IMR-90 (cell line): ENCODE measurements at regions not wholly inside any gene's neighbourhood (a gene's known extent, or its start where the extent isn't known, plus 50 kb on each side); places are given as distances from the start of the nearest gene placed in this dataset.

Source experiments
- BHLHE40 ChIP-seq: fragments of 150-350 bp; IDR thresholded peaks from 2 replicates; pipeline ENCODE4 v1.6.1; 2016; ENCODE audit warnings: mild to moderate bottlenecking, low read depth, low read length
- CEBPB ChIP-seq: IDR thresholded peaks from 2 replicates; pipeline ENCODE4 v1.6.1; 2012; ENCODE audit warnings: low read depth, low read length, improper control_type of control experiment
- CHD1 ChIP-seq: IDR thresholded peaks from 2 replicates; pipeline ENCODE4 v1.6.1; 2012; ENCODE audit warnings: low read depth, low read length, improper control_type of control experiment
- CTCF ChIP-seq: conservative IDR thresholded peaks from 2 replicates; pipeline ENCODE4 v1.5.1; 2012; ENCODE audit warnings: mild to moderate bottlenecking, low read depth, low read length, improper control_type of control experiment
- MAFK ChIP-seq: IDR thresholded peaks from 2 replicates; pipeline ENCODE4 v1.6.1; 2012; ENCODE audit warnings: low read depth, low read length, improper control_type of control experiment
- MAZ ChIP-seq: IDR thresholded peaks from 2 replicates; pipeline ENCODE4 v1.6.1; 2012; ENCODE audit warnings: low read depth, mild to moderate bottlenecking, low read length, improper control_type of control experiment, moderate library complexity, borderline replicate concordance
- MXI1 ChIP-seq: IDR thresholded peaks from 2 replicates; pipeline ENCODE4 v1.6.1; 2012; ENCODE audit warnings: low read depth, mild to moderate bottlenecking, low read length, moderate library complexity, borderline replicate concordance
- NFE2L2 ChIP-seq: fragments of 150-350 bp; IDR thresholded peaks from 2 replicates; pipeline ENCODE4 v1.6.1; 2016; ENCODE audit warnings: low read depth, mild to moderate bottlenecking, low read length
- POLR2A ChIP-seq: IDR thresholded peaks from 2 replicates; pipeline ENCODE4 v1.6.1; 2012; ENCODE audit warnings: mild to moderate bottlenecking, low read depth, low read length
- RAD21 ChIP-seq: IDR thresholded peaks from 2 replicates; pipeline ENCODE4 v1.6.1; 2012; ENCODE audit warnings: low read length, improper control_type of control experiment
- RCOR1 ChIP-seq: IDR thresholded peaks from 2 replicates; pipeline ENCODE4 v1.6.1; 2012; ENCODE audit warnings: mild to moderate bottlenecking, low read length, improper control_type of control experiment; ENCODE audit not compliant: insufficient replicate concordance
- SMC3 ChIP-seq: fragments of 150-350 bp; IDR thresholded peaks from 2 replicates; pipeline ENCODE4 v1.6.1; 2016; ENCODE audit warnings: low read depth, mild to moderate bottlenecking, antibody characterized with exemption, low read length, moderate library complexity
- TF ChIP-seq, protein P1 (sequence below): fragments of 150-350 bp; IDR thresholded peaks from 2 replicates; pipeline ENCODE4 v1.6.1; 2017; ENCODE audit warnings: mild to moderate bottlenecking, antibody characterized with exemption, low read length, low read depth
- TF ChIP-seq, protein P2 (sequence below): fragments of 150-350 bp; IDR thresholded peaks from 2 replicates; pipeline ENCODE4 v1.6.1; 2016; ENCODE audit warnings: low read depth, mild to moderate bottlenecking, low read length, moderate library complexity, borderline replicate concordance

DNA sequence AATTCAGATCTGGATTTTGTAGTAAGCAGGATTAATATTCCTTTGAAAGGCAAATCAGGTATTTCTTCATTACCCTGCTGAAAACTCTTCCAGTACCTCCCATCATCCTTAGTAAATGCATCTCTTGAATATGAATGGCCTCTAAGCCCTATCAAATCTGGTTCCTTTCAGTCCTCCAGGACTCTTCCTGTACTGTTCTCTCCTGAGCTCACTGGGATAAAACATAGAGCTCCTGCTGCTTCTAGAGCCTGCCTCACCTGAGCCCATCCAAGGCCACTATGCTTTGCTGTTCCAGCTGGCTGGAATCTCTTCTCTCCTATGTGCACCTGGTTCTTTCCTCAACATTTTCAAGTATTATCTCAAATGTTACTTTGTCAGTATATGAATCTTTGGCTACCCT lies 803.3 kb upstream of the CTNND2 start:
- TF ChIP-seq CTCF, result no peak
- TF ChIP-seq POLR2A, result no peak
- TF ChIP-seq, protein P1, sequence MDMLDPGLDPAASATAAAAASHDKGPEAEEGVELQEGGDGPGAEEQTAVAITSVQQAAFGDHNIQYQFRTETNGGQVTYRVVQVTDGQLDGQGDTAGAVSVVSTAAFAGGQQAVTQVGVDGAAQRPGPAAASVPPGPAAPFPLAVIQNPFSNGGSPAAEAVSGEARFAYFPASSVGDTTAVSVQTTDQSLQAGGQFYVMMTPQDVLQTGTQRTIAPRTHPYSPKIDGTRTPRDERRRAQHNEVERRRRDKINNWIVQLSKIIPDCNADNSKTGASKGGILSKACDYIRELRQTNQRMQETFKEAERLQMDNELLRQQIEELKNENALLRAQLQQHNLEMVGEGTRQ, result no peak
- TF ChIP-seq BHLHE40, result no peak
- TF ChIP-seq SMC3, result no peak
- TF ChIP-seq RAD21, result no peak
- no peak for TF ChIP-seq MXI1
- no peak for TF ChIP-seq CHD1
- no peak for TF ChIP-seq MAZ
- no peak for TF ChIP-seq CEBPB
- TF ChIP-seq RCOR1, result no peak
- no peak for TF ChIP-seq MAFK
- TF ChIP-seq, protein P2, sequence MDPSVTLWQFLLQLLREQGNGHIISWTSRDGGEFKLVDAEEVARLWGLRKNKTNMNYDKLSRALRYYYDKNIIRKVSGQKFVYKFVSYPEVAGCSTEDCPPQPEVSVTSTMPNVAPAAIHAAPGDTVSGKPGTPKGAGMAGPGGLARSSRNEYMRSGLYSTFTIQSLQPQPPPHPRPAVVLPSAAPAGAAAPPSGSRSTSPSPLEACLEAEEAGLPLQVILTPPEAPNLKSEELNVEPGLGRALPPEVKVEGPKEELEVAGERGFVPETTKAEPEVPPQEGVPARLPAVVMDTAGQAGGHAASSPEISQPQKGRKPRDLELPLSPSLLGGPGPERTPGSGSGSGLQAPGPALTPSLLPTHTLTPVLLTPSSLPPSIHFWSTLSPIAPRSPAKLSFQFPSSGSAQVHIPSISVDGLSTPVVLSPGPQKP, result no peak
- TF ChIP-seq NFE2L2, result no peak
